GM12878 (cell line): ENCODE measurements at regions not wholly inside any gene's neighbourhood (a gene's known extent, or its start where the extent isn't known, plus 50 kb on each side); places are given as distances from the start of the nearest gene placed in this dataset.

Experiments
- ATAC-seq: fragments of 200-7000 bp; cut with Tn5 transposase; 3 replicates; pipeline ENCODE4 v1.9.1; 2020; ENCODE audit warnings: mild to moderate bottlenecking, moderate library complexity
- BruUV-seq: library from RNA; stranded (reverse); fragments of 400-500 nt; replicated peaks from 2 replicates; lab custom pipeline; 2021; lab: Mats Ljungman, UMichigan
- CTCF ChIA-PET: fragments of 300-600 bp; sonication (Branson Sonifier 250); formaldehyde crosslinking; extraction: SDS; loops from one replicate; lab custom pipeline; 2021; ENCODE audit warnings: inconsistent platforms; lab: Yijun Ruan, JAX
- POLR2A ChIA-PET: fragments of 350-600 bp; formaldehyde crosslinking; extraction: SDS; loops from one replicate; lab custom pipeline; 2021; ENCODE audit warnings: inconsistent platforms; lab: Charles Lee
- RAD21 ChIA-PET: fragments of 300-600 bp; sonication (Branson Sonifier 250); formaldehyde crosslinking; loops from one replicate; lab custom pipeline; 2023; ENCODE audit warnings: antibody characterized with exemption; ENCODE audit not compliant: unreplicated experiment; lab: Charles Lee
- SMC1A ChIA-PET: fragments of 300-600 bp; sonication (Branson Sonifier 250); formaldehyde crosslinking; loops from one replicate; lab custom pipeline; 2023; ENCODE audit not compliant: unreplicated experiment, uncharacterized antibody; lab: Charles Lee
- DNase-seq: peaks from one replicate; pipeline ENCODE4 v3.0.0-alpha.2; 2011; ENCODE audit warnings: low read depth, low spot score
- FAIRE-seq: peaks from 3 replicates; lab custom pipeline; 2011; peaks lifted over from hg19 to GRCh38; lab: Jason Lieb, UNC
- H2AFZ ChIP-seq: 2 replicates; pipeline ENCODE4 v1.6.0; 2011; ENCODE audit warnings: low read depth, low read length, control low read depth; ENCODE audit not compliant: control insufficient read depth
- H3K27ac ChIP-seq: 2 replicates; pipeline ENCODE4 v1.5.1; 2011; ENCODE audit warnings: control low read depth; ENCODE audit not compliant: control insufficient read depth, insufficient read depth
- H3K27me3 ChIP-seq, 2 experiments: replicated peaks in 1 of 2; 2 replicates each; pipeline versions ENCODE4 v1.6.0 to v1.6.1; 2011; ENCODE audit warnings: low read length in 1 of 2; ENCODE audit not compliant: control insufficient read depth in 2 of 2, insufficient read depth in 2 of 2
- H3K36me3 ChIP-seq, 2 experiments: 2 replicates each; pipeline ENCODE4 v1.5.1; 2011; ENCODE audit warnings: low read length in 1 of 2; ENCODE audit not compliant: control insufficient read depth in 2 of 2, insufficient read depth in 2 of 2
- H3K4me1 ChIP-seq: 2 replicates; pipeline ENCODE4 v1.6.1; 2011; ENCODE audit warnings: mild to moderate bottlenecking, low read length, moderate library complexity, mixed read lengths; ENCODE audit not compliant: control insufficient read depth, insufficient read depth
- H3K4me2 ChIP-seq: 2 replicates; pipeline ENCODE4 v1.6.0; 2011; ENCODE audit warnings: control low read depth; ENCODE audit not compliant: control insufficient read depth, insufficient read depth
- H3K4me3 ChIP-seq: fragments of 200-600 bp; sonication (generic); 2 replicates; pipeline ENCODE4 v1.5.1; 2016
- H3K79me2 ChIP-seq: 2 replicates; pipeline ENCODE4 v1.6.0; 2011; ENCODE audit warnings: low read length; ENCODE audit not compliant: control insufficient read depth, insufficient read depth
- H3K9ac ChIP-seq: 2 replicates; pipeline ENCODE4 v1.8.0; 2011; ENCODE audit warnings: low read length, control low read depth, mixed read lengths; ENCODE audit not compliant: control insufficient read depth, insufficient read depth
- H3K9me3 ChIP-seq: replicated peaks from 3 replicates; pipeline ENCODE4 v1.5.1; 2011; ENCODE audit warnings: mild to moderate bottlenecking, low read length; ENCODE audit not compliant: control insufficient read depth, insufficient read depth
- H4K20me1 ChIP-seq: 2 replicates; pipeline ENCODE4 v1.6.0; 2011; ENCODE audit not compliant: control insufficient read depth, insufficient read depth
- ATF7 ChIP-seq: fragments of 450-650 bp; IDR thresholded peaks from 2 replicates; pipeline ENCODE4 v1.6.1; 2016; ENCODE audit warnings: low read depth, mild to moderate bottlenecking
- CREB1 ChIP-seq: IDR thresholded peaks from 2 replicates; pipeline ENCODE4 v1.6.1; 2012; ENCODE audit warnings: low read depth, mild to moderate bottlenecking, inconsistent platforms
- CREM ChIP-seq: IDR thresholded peaks from 2 replicates; pipeline ENCODE4 v1.6.1; 2014; ENCODE audit warnings: antibody characterized with exemption, low read depth
- IRF5 ChIP-seq: fragments of 450-650 bp; IDR thresholded peaks from 2 replicates; pipeline ENCODE4 v1.6.1; 2017; ENCODE audit warnings: borderline replicate concordance
- JUND ChIP-seq: IDR thresholded peaks from 2 replicates; pipeline ENCODE4 v1.6.1; 2012; ENCODE audit warnings: low read depth, mild to moderate bottlenecking, low read length, improper control_type of control experiment, moderate library complexity
- MEF2B ChIP-seq: fragments of 450-650 bp; IDR thresholded peaks from 2 replicates; pipeline ENCODE4 v1.6.1; 2018; ENCODE audit warnings: mild to moderate bottlenecking, moderate library complexity; ENCODE audit not compliant: partially characterized antibody, poor library complexity, severe bottlenecking
- NFIC ChIP-seq: IDR thresholded peaks from 2 replicates; pipeline ENCODE4 v1.6.1; 2012; ENCODE audit warnings: low read depth, mild to moderate bottlenecking, inconsistent platforms, low read length, moderate library complexity
- TBL1XR1 ChIP-seq: IDR thresholded peaks from 2 replicates; pipeline ENCODE4 v1.6.1; 2012; ENCODE audit warnings: low read depth, low read length, improper control_type of control experiment
- ZBTB33 ChIP-seq: fragments of 450-650 bp; IDR thresholded peaks from 2 replicates; pipeline ENCODE4 v1.6.1; 2017; ENCODE audit warnings: mild to moderate bottlenecking
- WGBS: methylation state at CpG from one replicate; pipeline ENCODE4 v1.1.6; 2016; ENCODE audit warnings: low lambda C conversion rate; ENCODE audit not compliant: insufficient replicate concordance, insufficient coverage; ENCODE audit errors: missing lambda C conversion rate; 5-methylcytosine and 5-hydroxymethylcytosine counted together
- in situ Hi-C: fragments of 300-500 bp; cut with MboI; formaldehyde crosslinking; loops from 9 replicates; pipeline ENCODE4 v1.14.3; 2018; ENCODE audit warnings: mixed read lengths
- intact Hi-C: fragments of 100-400 bp; cut with micrococcal nuclease; formaldehyde crosslinking; loops from one replicate; pipeline ENCODE4 v1.14.2; 2022; ENCODE audit not compliant: unreplicated experiment

GRCh38 chr15:95162967-95163531, 931.7 kb downstream of the MCTP2 start:
- SMC1A ChIA-PET = interaction anchor here (0.6 to 1.3 kb wide), 3 partner anchors 12 to 32 kb away, joined by 3 to 5 read pairs (median 3); no protein-coding TSS in a partner anchor
- in situ Hi-C loops = no loop called here
- Histone ChIP-seq H3K79me2 (no peaks in the 10 kb centered on the region), H3K9me3 (no peaks in the 10 kb centered on the region), H3K27me3 (no peaks in the 10 kb centered on the region), H3K36me3 (no peaks in the 10 kb centered on the region), H2AFZ (no peak overlapping the region), H3K4me2 (no peak overlapping the region), H4K20me1 (no peaks in the 10 kb centered on the region), H3K4me1 (no peaks in the 10 kb centered on the region), H3K4me3 (no peak overlapping the region), H3K9ac (no peak overlapping the region), H3K27ac (no peak overlapping the region)
- DNase-seq (no peak), ATAC-seq (no peak), FAIRE-seq (no peak)
- POLR2A ChIA-PET = no interaction called here
- WGBS = 34% methylated on average over 7 of the region's 7 CpGs
- RAD21 ChIA-PET = interaction anchor here (1.0 kb wide), 1 partner anchor 71 kb away, joined by 3 read pairs; no protein-coding TSS in a partner anchor
- BruUV-seq = no TSS peak
- intact Hi-C loops = no loop called here
- TF ChIP-seq CREM (no peak), ZBTB33 (no peak), IRF5 (no peak), JUND (no peak), ATF7 (no peak), CREB1 (no peak), TBL1XR1 (no peak), NFIC (no peak), MEF2B (no peak)
- CTCF ChIA-PET = no interaction called here
